MM.1S (cell line): ENCODE measurements at regions not wholly inside any gene's neighbourhood (a gene's known extent, or its start where the extent isn't known, plus 50 kb on each side); places are given as distances from the start of the nearest gene placed in this dataset.
A peak's percentile ranks its signal among the peaks of the same experiment; 100 is the strongest.

Experiments
- DNase-seq: peaks from one replicate; pipeline ENCODE4 v3.0.0-alpha.2; 2015
- H2AFZ ChIP-seq: fragments of 300-600 bp; sonication (generic); 2 replicates; pipeline ENCODE4 v1.6.0; 2016; ENCODE audit warnings: antibody characterized with exemption, low read length
- H3F3A ChIP-seq: fragments of 300-600 bp; sonication (generic); 2 replicates; pipeline ENCODE4 v1.6.1; 2016; ENCODE audit warnings: mild to moderate bottlenecking, antibody characterized with exemption, low read length, moderate library complexity, mixed read lengths; ENCODE audit not compliant: insufficient read depth
- H3K27ac ChIP-seq: fragments of 300-600 bp; sonication (generic); 2 replicates; pipeline ENCODE4 v1.5.1; 2016; ENCODE audit warnings: mild to moderate bottlenecking, low read length
- H3K27me3 ChIP-seq: fragments of 300-600 bp; sonication (generic); replicated peaks from 2 replicates; pipeline ENCODE4 v1.6.0; 2016; ENCODE audit warnings: low read length; ENCODE audit not compliant: insufficient read depth
- H3K36me3 ChIP-seq: fragments of 300-600 bp; sonication (generic); replicated peaks from 2 replicates; pipeline ENCODE4 v1.6.1; 2016; ENCODE audit warnings: mild to moderate bottlenecking, low read length, mixed read lengths; ENCODE audit not compliant: insufficient read depth
- H3K4me1 ChIP-seq: fragments of 300-600 bp; sonication (generic); 2 replicates; pipeline ENCODE4 v1.6.1; 2016; ENCODE audit warnings: low read length, mixed read lengths
- H3K4me2 ChIP-seq: fragments of 300-600 bp; sonication (generic); 2 replicates; pipeline ENCODE4 v1.6.0; 2016; ENCODE audit warnings: low read depth, low read length
- H3K4me3 ChIP-seq: fragments of 300-600 bp; sonication (generic); 2 replicates; pipeline ENCODE4 v1.5.1; 2016; ENCODE audit warnings: low read length, mixed read lengths
- H3K79me2 ChIP-seq: fragments of 300-600 bp; sonication (generic); 2 replicates; pipeline ENCODE4 v1.6.1; 2016; ENCODE audit warnings: mixed run types, low read length, mixed read lengths
- H3K9ac ChIP-seq: fragments of 300-600 bp; sonication (generic); 2 replicates; pipeline ENCODE4 v1.6.1; 2016; ENCODE audit warnings: low read length, mixed read lengths
- H3K9me2 ChIP-seq: fragments of 300-600 bp; sonication (generic); replicated peaks from 2 replicates; pipeline ENCODE4 v1.6.1; 2016; ENCODE audit warnings: mild to moderate bottlenecking, low read length, mixed read lengths; ENCODE audit not compliant: insufficient read depth
- H3K9me3 ChIP-seq: fragments of 300-600 bp; sonication (generic); replicated peaks from 2 replicates; pipeline ENCODE4 v1.6.1; 2016; ENCODE audit warnings: mild to moderate bottlenecking, low read length, mixed read lengths; ENCODE audit not compliant: insufficient read depth
- H4K20me1 ChIP-seq: fragments of 300-600 bp; sonication (generic); 2 replicates; pipeline ENCODE4 v1.6.1; 2016; ENCODE audit warnings: mild to moderate bottlenecking, low read length, moderate library complexity, mixed read lengths; ENCODE audit not compliant: insufficient read depth
- EZH2 ChIP-seq: fragments of 300-600 bp; sonication (generic); optimal IDR thresholded peaks from 2 replicates; pipeline ENCODE3; 2017; ENCODE audit warnings: low read depth, mild to moderate bottlenecking, antibody characterized with exemption, low read length, mixed read lengths
- EZH2phosphoT487 ChIP-seq: fragments of 300-600 bp; sonication (generic); IDR thresholded peaks from 2 replicates; pipeline ENCODE4 v1.6.1; 2018; ENCODE audit warnings: antibody characterized with exemption, low read length
- TF ChIP-seq, protein P1 (sequence below): fragments of 300-600 bp; sonication (generic); IDR thresholded peaks from 2 replicates; pipeline ENCODE4 v1.5.1; 2016; ENCODE audit warnings: antibody characterized with exemption, low read length, mixed read lengths

DNA sequence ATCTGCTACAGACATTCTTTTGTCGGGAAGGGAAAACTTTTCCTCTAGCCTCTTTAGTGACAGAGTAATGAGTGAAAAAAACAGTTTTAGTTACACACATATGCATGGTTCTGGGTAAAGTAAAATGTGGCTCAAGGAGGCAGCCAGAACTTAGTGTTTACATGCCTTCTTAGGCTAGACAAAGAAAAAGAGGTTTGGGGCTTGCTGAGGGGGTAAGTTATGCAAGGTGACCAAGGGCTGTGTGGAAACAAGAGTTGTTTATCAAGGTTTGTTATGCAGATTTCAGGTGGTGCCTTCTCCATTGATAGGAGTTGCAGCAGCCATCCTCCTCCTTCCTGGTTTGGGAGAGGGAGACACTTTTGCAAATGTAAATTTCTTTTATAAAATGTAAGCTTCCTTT, 66.5 kb upstream of the RAB3GAP2 start:
- H3K36me3 ChIP-seq: no peaks in the 10 kb centered on the region
- H3K9me3 ChIP-seq: no peaks in the 10 kb centered on the region
- H3K9me2 ChIP-seq: no peaks in the 10 kb centered on the region
- DNase-seq: no peak
- peaks cover 28% of the 10 kb centered on the region for H3K4me1 ChIP-seq
- H3K27ac ChIP-seq: no peak overlapping the region
- H3F3A ChIP-seq: peaks cover 17% of the 10 kb centered on the region
- no peaks in the 10 kb centered on the region for H3K27me3 ChIP-seq
- no peak overlapping the region for H3K9ac ChIP-seq
- no peak overlapping the region for H3K4me2 ChIP-seq
- no peaks in the 10 kb centered on the region for H4K20me1 ChIP-seq
- H3K79me2 ChIP-seq: no peaks in the 10 kb centered on the region
- H2AFZ ChIP-seq: no peak overlapping the region
- H3K4me3 ChIP-seq: no peak overlapping the region
- TF ChIP-seq, protein P1, sequence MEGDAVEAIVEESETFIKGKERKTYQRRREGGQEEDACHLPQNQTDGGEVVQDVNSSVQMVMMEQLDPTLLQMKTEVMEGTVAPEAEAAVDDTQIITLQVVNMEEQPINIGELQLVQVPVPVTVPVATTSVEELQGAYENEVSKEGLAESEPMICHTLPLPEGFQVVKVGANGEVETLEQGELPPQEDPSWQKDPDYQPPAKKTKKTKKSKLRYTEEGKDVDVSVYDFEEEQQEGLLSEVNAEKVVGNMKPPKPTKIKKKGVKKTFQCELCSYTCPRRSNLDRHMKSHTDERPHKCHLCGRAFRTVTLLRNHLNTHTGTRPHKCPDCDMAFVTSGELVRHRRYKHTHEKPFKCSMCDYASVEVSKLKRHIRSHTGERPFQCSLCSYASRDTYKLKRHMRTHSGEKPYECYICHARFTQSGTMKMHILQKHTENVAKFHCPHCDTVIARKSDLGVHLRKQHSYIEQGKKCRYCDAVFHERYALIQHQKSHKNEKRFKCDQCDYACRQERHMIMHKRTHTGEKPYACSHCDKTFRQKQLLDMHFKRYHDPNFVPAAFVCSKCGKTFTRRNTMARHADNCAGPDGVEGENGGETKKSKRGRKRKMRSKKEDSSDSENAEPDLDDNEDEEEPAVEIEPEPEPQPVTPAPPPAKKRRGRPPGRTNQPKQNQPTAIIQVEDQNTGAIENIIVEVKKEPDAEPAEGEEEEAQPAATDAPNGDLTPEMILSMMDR: no peak
- no peak for TF ChIP-seq EZH2phosphoT487
- no peak for TF ChIP-seq EZH2

DNA sequence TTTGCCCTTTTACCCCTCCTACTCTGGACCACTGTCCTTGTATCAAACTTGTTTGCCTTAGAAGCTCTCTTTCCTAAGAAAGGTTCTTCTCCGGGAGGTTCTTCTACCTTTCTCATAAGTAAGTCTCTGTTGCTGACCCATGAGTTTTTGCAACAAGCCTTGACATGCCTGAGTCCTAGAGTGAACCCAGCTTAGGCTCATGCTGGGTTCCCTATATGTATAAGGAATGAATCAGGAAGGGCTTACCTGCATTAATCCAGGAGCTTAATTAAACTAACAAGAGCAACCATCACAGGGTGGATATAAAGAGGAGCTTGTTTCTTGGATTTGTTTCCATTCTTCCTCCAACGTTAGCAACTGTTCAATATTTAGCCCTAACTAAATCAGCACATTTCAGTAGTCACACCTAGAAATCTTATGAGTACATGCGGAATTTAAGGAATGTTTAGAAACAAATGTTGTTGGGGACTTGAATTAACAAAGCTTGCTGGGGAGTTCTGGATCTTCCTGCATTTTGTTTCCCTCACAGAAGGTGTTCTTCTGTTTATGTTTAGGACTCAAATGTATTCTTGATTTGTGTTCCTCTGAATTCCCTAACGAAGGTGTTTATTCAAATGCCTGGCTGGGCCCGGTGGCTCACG, 64.3 kb upstream of the RAB3GAP2 start:
- no peak for DNase-seq
- Histone ChIP-seq H3K4me2 (peak overlapping the region; percentile 53; the same call in 1 of the 2 replicates), H3F3A (peaks cover 17% of the 10 kb centered on the region), H4K20me1 (no peaks in the 10 kb centered on the region), H3K27me3 (no peaks in the 10 kb centered on the region), H3K4me3 (no peak overlapping the region), H3K9ac (no peak overlapping the region), H2AFZ (no peak overlapping the region), H3K27ac (peak overlapping the region; percentile 61; the same call in 1 of the 2 replicates), H3K9me3 (no peaks in the 10 kb centered on the region), H3K9me2 (no peaks in the 10 kb centered on the region), H3K79me2 (no peaks in the 10 kb centered on the region), H3K4me1 (peaks cover 28% of the 10 kb centered on the region), H3K36me3 (no peaks in the 10 kb centered on the region)
- TF ChIP-seq EZH2 (no peak), EZH2phosphoT487 (no peak)
- TF ChIP-seq, protein P1: no peak

DNA sequence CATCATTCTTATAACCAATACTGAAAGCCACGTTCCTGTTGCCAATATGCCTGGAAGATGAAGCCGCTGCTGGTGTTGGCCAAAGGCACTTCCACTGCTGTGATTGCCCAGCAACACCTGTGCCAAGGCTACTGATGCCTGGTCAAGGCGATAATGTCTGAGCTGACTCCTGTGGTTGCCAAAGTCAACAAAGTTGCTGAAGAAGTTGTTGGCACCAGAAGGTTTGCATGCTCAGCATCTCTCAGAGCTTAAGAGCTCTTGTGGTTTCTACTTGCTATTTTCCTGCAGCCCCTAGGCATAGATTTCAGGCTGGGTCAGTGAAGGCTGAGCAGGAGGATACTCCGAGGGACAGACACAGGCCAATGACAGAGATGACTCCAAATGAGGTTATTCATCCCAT, 63.4 kb upstream of the RAB3GAP2 start:
- peak overlapping the region; percentile 53 for H3K4me2 ChIP-seq
- H2AFZ ChIP-seq: no peak overlapping the region
- no peaks in the 10 kb centered on the region for H3K27me3 ChIP-seq
- H3F3A ChIP-seq: peaks cover 17% of the 10 kb centered on the region
- H3K36me3 ChIP-seq: no peaks in the 10 kb centered on the region
- H3K27ac ChIP-seq: peak overlapping the region; percentile 61
- H3K79me2 ChIP-seq: no peaks in the 10 kb centered on the region
- peak overlapping the region; percentile 5; the same call in 1 of the 2 replicates for H3K9ac ChIP-seq
- H3K4me3 ChIP-seq: peak overlapping the region; percentile 19
- H3K9me3 ChIP-seq: no peaks in the 10 kb centered on the region
- TF ChIP-seq EZH2phosphoT487: no peak
- TF ChIP-seq, protein P1: no peak
- no peak for TF ChIP-seq EZH2
- H3K4me1 ChIP-seq: peaks cover 28% of the 10 kb centered on the region
- H3K9me2 ChIP-seq: no peaks in the 10 kb centered on the region
- DNase-seq: peak; percentile 97
- H4K20me1 ChIP-seq: no peaks in the 10 kb centered on the region
